ENCODE measurements at regions not wholly inside any gene's neighbourhood (a gene's known extent, or its start where the extent isn't known, plus 50 kb on each side); places are given as distances from the start of the nearest gene placed in this dataset.

- no peak for TF ChIP-seq EZH2 (IDR thresholded peaks at IDR 0.05; ENCODE audit: borderline replicate concordance, low read length)
- TF ChIP-seq CTCF (IDR thresholded peaks at IDR 0.05; ENCODE audit: low read length): no peak
Measured at GRCh38 chr7:47666164-47666862, 84.4 kb upstream of the TNS3 start.

Measured in OCI-LY1 (cell line).